ENCODE measurements at regions not wholly inside any gene's neighbourhood (a gene's known extent, or its start where the extent isn't known, plus 50 kb on each side); places are given as distances from the start of the nearest gene placed in this dataset.

GRCh38 chr7:124420367-124420766 is 345.2 kb downstream of the GPR37 start:
- H3K9ac ChIP-seq (ENCODE audit: insufficient read depth, low read depth, low read length) = no peak overlapping the region
- no peak for FAIRE-seq
- no peaks in the 10 kb centered on the region for H3K27me3 ChIP-seq (ENCODE audit: control insufficient read depth in 1 of 2, insufficient read depth in 2 of 2, low read length in 2 of 2)
- H4K20me1 ChIP-seq (ENCODE audit: insufficient read depth, low read length) = no peaks in the 10 kb centered on the region
- no peak overlapping the region for H3K4me3 ChIP-seq (replicated peaks in 1 of 3; ENCODE audit: insufficient read depth in 1 of 3, low read depth in 2 of 3, low read length in 3 of 3)
- BruUV-seq (replicated peaks) = no TSS peak
- DNase-seq (ENCODE audit: low spot score) = no peak
- H3K9me3 ChIP-seq (ENCODE audit: low read length) = no peaks in the 10 kb centered on the region
- H3K27ac ChIP-seq (ENCODE audit: extremely low read length, insufficient read depth, low read length) = no peak overlapping the region
- TF ChIP-seq ZKSCAN1 (IDR thresholded peaks at IDR 0.05; ENCODE audit: low read length) = no peak
- no peak for TF ChIP-seq IKZF5 (CRISPR knock-in tag; IDR thresholded peaks at IDR 0.05)
- no peak for TF ChIP-seq ZSCAN31 (CRISPR knock-in tag; IDR thresholded peaks at IDR 0.05; ENCODE audit: low read depth)
- no peak for TF ChIP-seq POGK (CRISPR knock-in tag; conservative IDR thresholded peaks at IDR 0.05)
- TF ChIP-seq KLF11 (CRISPR knock-in tag; IDR thresholded peaks at IDR 0.05) = no peak
- no peak for TF ChIP-seq ZBTB43 (CRISPR knock-in tag; conservative IDR thresholded peaks at IDR 0.05)
- TF ChIP-seq RORA (CRISPR knock-in tag; IDR thresholded peaks at IDR 0.05) = no peak
- TF ChIP-seq SALL1 (CRISPR knock-in tag; IDR thresholded peaks at IDR 0.05) = no peak
- no peak for TF ChIP-seq DZIP1 (CRISPR knock-in tag; IDR thresholded peaks at IDR 0.05)
- ATAC-seq = no peak
- ChIA-PET POLR2A (no interaction called here), CTCF (ENCODE audit: low intra/inter-chr PET ratio, low total read pairs) (no interaction called here)
- H2AFZ ChIP-seq (ENCODE audit: low read length) = no peak overlapping the region
- H3K4me1 ChIP-seq (ENCODE audit: insufficient read depth, low read length) = no peaks in the 10 kb centered on the region
- H3K4me2 ChIP-seq (ENCODE audit: low read depth, low read length) = no peak overlapping the region
- no peaks in the 10 kb centered on the region for H3K79me2 ChIP-seq (ENCODE audit: insufficient read depth, low read length)
- in situ Hi-C loops (cut with HindIII; ENCODE audit: extremely low pct_ligation_motif_present, low pct_unique_long_range_greater_than_20kb) = no loop called here
- H3K36me3 ChIP-seq (replicated peaks in 1 of 2; ENCODE audit: control insufficient read depth in 1 of 2, insufficient read depth in 2 of 2, low read length in 2 of 2) = no peaks in the 10 kb centered on the region
- intact Hi-C loops (cut with micrococcal nuclease; ENCODE audit: unreplicated experiment) = no loop called here
- WGBS (ENCODE audit: low lambda C conversion rate) = no CpG with 5 or more reads among the region's 2 CpGs
